GM18499 (cell line): ENCODE measurements at regions not wholly inside any gene's neighbourhood (a gene's known extent, or its start where the extent isn't known, plus 50 kb on each side); places are given as distances from the start of the nearest gene placed in this dataset.

Experiments used
- ATAC-seq: cut with Tn5 transposase; IDR thresholded peaks from one replicate; pipeline ENCODE4 v1.9.1; 2021; ENCODE audit warnings: moderate number of reproducible peaks; ENCODE audit not compliant: insufficient read depth, unreplicated experiment

GRCh38 chr6:141701732-141702131 lies 431.0 kb upstream of the GJE1 start:
- ATAC-seq, result no peak

- ATAC-seq, result no peak
Measured at GRCh38 chr6:141700819-141701218, 431.9 kb upstream of the GJE1 start.

- ATAC-seq, result peak; percentile 83
Measured at GRCh38 chr6:141688916-141689315, 443.8 kb upstream of the GJE1 start.

DNA sequence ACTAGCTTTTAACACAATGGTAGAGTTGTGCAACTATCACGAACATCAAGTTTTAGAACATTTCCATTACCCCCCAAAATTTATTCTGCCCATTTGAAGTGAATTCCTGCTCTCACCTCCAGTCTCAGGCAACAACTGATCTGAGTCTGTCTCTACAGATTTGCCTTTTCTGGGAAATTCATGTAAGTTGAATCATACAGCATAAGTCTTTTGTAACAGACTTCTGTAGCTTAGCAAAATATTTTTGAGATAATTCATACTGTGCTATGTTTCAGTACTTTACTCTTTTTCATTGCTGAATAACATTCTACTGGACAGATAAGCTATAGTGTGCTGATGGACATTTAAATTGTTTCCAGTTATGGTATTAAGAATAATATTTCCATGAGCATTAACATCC lies 447.3 kb upstream of the GJE1 start:
- ATAC-seq, result no peak

DNA sequence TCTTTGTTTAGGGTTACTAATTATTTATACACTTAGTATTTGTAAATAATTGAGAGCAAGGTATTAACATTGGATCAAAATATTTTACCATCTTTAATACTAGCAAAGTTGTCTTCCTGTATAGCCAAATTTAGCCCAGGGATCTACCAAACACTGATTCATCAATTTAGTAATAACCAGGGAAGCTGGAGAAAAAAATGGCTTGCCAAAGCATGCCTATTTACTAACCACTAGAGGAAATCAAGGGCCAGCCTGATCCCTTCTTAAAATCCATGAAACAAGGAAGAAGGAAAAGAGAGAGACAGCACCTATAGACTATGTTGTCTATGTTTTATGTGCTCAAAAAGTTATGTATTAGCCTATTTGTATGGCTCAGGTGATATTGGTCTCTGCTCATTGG lies 450.3 kb upstream of the GJE1 start:
- ATAC-seq, result no peak

- no peak for ATAC-seq
Measured at GRCh38 chr6:141677598-141678211, 455.0 kb upstream of the GJE1 start.

DNA sequence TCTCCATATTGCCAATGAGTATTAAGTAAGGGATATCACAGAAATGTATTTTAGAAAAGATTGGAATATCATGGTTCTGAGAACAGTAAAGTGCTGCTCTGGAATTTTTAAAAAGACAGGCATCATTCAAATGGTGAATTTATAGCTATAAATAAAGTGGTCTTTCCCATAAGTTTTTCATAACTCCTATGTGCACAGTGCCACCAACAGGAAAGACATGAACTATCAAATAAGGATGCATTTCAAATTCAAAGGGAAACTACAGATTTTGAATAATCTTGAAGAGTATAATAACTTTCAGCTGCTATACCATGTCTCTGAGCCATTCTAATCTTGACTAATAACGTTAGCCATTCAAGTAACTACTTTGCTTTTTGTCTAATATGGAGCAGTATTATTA lies 456.8 kb upstream of the GJE1 start:
- no peak for ATAC-seq

GRCh38 chr6:141669141-141669540 lies 463.6 kb upstream of the GJE1 start:
- ATAC-seq, result no peak

DNA sequence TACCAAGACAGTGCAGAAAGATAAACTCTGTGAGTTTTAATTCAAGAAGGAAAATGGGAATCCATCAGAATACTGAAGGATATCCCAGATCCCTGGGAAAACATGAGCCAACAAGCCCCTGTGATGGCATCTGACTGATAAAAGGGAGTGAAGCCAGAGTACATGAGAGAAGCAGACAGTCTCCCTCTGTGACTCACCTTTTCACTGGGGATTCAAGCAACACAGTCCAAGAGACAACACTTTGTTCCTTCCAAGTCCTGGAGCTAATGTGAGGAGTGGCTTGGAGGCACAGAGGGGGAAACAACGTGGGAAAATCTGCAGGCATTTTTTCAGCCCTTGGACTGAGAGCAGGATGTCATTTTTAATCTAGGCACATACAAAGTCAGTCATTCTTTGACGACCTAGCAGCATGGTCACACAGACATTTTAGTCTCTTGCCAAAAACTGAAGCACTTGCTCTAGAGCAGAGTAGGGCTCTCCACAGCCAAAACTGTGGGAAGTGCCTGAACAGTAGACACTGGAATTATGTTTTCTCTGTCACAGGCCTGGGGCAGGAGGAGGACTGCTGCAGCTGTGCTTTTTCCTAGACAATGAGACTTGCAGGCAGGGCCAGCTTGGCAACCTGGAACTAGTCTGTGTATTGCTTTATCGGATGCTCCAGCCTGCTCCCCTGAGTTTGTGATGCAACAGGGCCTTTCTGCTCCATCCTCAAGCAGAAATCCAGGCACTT lies 465.0 kb upstream of the GJE1 start:
- ATAC-seq, result no peak

DNA sequence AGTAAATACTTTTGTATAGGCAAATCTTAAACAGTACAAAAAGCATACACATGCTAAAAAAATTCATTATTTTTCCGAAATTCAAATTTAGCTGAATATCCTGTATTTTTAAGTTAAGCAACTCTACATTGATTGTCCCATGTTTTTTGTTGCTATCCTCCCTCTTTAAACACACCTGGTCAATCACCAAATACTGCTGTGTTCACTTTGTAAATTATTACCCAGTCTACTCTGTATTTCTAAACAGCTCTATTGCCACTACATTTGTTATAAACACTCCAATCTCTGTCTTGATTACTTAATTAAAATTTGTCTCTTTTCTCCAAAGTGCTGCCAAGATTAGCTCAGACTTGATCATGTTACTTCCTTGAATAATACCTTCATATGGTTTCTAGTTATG lies 466.5 kb upstream of the GJE1 start:
- ATAC-seq, result no peak

- ATAC-seq, result no peak
Measured at GRCh38 chr6:141664744-141665143, 468.0 kb upstream of the GJE1 start.

DNA sequence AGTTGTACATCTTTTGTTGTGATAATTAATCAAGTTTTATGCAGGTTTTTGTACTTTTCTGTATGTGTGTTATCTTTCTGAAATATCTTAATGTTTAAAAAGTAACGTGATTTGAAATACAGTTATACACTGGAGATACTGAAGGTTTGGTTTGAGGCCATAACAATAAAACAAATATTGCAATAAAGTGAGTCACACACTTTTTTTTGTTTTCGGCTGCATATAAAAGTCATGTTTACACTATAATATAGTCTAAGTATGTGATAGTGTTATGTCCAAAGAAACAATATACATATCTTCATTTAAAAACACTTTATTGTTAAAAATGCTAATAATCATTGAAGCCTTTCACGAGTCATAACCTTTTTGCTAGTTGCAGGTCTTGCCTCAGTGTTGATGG lies 473.1 kb upstream of the GJE1 start:
- no peak for ATAC-seq

- ATAC-seq, result no peak
Measured at GRCh38 chr6:141658696-141659095, 474.0 kb upstream of the GJE1 start.

- no peak for ATAC-seq
Measured at GRCh38 chr6:141657812-141658211, 474.9 kb upstream of the GJE1 start.

- no peak for ATAC-seq
Measured at GRCh38 chr6:141653590-141653989, 479.1 kb upstream of the GJE1 start.

DNA sequence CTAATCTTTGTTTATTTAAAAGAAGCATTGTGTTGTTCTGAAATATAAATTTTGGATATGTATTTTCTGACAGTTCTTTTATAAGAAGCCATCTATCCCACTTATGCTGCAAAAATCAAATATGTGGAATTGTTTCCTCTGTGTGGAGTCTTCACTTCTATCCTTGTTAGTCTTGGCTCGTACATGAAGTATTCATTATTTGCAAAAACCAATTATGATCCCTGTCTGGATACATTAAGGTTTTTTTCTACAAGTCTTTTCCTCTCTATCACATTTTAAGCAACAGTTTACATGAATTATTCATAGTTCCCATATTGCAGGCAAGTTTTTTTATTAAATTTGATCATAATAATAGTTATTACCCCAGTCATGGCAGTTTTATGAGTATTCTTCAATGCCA lies 490.8 kb upstream of the GJE1 start:
- ATAC-seq, result no peak

DNA sequence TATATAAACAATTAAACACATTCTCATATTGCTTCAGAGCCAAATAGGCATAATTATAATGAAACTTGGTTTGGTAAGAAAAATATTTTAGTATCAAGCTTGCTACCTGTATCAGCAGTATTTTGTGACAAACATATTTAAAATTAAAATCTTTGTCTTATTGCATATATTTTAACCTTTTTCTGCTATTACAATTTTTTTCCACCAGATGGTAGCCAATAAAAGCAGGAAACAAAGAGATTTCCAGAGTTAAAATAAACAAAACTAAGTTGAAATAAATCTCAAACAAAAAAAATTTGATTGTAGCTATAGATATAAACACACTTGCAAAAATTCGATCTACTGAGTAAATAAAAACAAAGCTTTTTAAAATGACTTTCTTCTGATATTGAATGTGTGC lies 491.3 kb upstream of the GJE1 start:
- ATAC-seq, result no peak

GRCh38 chr6:141635621-141636020 lies 497.1 kb upstream of the GJE1 start:
- ATAC-seq, result no peak

DNA sequence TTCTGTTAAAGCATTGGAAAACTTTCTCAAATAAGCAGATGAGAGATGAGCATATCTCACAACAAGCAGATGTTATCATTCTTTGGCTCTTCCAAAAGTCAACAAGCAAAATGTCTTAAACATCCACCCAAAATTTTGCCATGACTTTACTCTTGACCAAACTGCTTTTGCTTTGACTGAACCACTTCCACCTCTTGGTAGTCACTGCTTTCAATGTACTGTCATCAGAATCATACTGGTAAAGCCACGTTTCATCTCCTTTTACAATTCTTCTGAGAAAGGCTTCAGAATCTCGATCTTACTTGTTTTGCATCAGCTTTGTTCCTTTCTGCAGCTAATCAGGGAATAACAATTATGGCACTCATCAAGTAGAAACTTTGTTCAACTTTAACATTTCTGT lies 498.5 kb upstream of the GJE1 start:
- no peak for ATAC-seq

GRCh38 chr6:141624301-141624700 lies 508.4 kb upstream of the GJE1 start:
- no peak for ATAC-seq

GRCh38 chr6:141618180-141618581 lies 514.5 kb upstream of the GJE1 start:
- ATAC-seq, result no peak

DNA sequence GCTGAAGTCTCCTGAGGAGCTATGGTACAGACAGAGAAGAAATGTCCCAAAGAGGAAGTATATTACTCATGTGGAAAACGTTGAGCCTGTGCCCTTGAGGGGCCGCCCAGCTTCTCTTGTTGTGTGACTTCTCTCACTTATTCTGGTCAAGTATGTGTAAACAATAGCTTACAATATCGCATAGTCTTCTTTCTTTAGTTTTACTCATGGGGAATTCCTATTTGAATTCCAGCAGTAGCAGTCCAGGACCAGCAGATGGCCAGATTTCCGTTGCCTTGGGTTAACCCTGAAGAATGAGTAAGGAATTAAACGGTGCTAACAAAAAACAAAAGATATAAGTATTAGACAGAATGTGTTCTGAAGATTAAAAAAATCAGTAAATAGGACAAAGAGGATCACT lies 522.0 kb upstream of the GJE1 start:
- ATAC-seq, result no peak
